ENCODE measurements at regions not wholly inside any gene's neighbourhood (a gene's known extent, or its start where the extent isn't known, plus 50 kb on each side); places are given as distances from the start of the nearest gene placed in this dataset.

DNA sequence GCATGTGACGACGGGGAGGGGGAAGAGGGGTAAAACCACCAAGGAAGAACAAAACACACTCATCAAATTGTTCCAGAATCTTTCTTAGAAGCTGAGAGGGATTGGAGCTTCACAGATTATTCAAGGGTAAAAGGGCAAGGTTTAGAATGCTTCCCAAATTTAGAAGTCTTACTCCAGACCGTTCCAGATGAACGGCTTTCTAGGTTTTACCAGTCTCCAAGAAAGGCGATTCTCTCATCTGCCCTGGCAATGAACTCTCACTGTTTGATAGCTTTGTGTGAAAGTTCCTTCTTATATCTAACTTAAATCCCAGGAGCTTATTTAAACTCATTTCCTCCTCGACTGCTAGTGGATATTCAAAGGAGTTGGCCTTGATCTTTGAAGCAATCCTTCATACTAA lies 124.3 kb upstream of the PRICKLE2 start:
- no peaks in the 10 kb centered on the region for H3K9me3 Mint-ChIP-seq
- no peak overlapping the region for H3K4me3 Mint-ChIP-seq
- DNase-seq (ENCODE audit: low spot score in 2 of 2) (no peak), ATAC-seq (ENCODE audit: low read depth) (no peak)
- no peaks in the 10 kb centered on the region for H3K36me3 Mint-ChIP-seq
- H3K27ac Mint-ChIP-seq: no peak overlapping the region
- no peaks in the 10 kb centered on the region for H3K4me1 Mint-ChIP-seq
- peaks cover 8% of the 10 kb centered on the region for H3K27me3 Mint-ChIP-seq

DNA sequence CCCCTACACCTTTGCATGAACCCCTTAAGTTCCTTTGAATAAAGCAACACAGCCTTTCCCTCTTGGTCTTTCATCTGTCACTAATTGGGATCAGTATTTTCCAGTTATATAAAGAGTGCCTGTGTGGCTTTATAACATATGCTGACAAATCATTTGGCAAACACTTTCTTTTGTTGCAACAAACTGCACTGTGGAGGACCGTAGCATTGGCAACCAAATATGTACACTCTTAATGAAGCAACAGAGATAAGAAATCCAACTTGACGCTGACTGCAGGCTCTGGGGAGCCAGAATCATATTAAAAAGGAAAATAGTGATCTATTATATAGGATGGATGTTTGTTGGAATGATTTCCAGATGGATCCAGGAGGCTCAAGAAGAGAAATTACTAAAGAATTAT lies 120.1 kb upstream of the PRICKLE2 start:
- DNase-seq (ENCODE audit: low spot score in 2 of 2): no peak
- no peak for ATAC-seq (ENCODE audit: low read depth)
- Mint-ChIP-seq H3K4me3 (no peak overlapping the region), H3K36me3 (no peaks in the 10 kb centered on the region), H3K27ac (no peak overlapping the region), H3K27me3 (peaks cover 11% of the 10 kb centered on the region), H3K4me1 (no peaks in the 10 kb centered on the region), H3K9me3 (no peaks in the 10 kb centered on the region)

GRCh38 chr3:64344721-64345207 lies 119.5 kb upstream of the PRICKLE2 start:
- Mint-ChIP-seq H3K9me3 (no peaks in the 10 kb centered on the region), H3K4me1 (no peaks in the 10 kb centered on the region), H3K4me3 (no peak overlapping the region), H3K36me3 (no peaks in the 10 kb centered on the region), H3K27me3 (peaks cover 11% of the 10 kb centered on the region), H3K27ac (no peak overlapping the region)
- no peak for ATAC-seq (ENCODE audit: low read depth)
- DNase-seq (ENCODE audit: low spot score in 2 of 2): no peak

- Mint-ChIP-seq H3K27me3 (peaks cover 11% of the 10 kb centered on the region), H3K4me1 (no peaks in the 10 kb centered on the region), H3K27ac (no peak overlapping the region), H3K36me3 (no peaks in the 10 kb centered on the region), H3K4me3 (no peak overlapping the region), H3K9me3 (peaks cover 2% of the 10 kb centered on the region)
- ATAC-seq (ENCODE audit: low read depth) (no peak), DNase-seq (ENCODE audit: low spot score in 2 of 2) (no peak)
These were observed 118.6 kb upstream of the PRICKLE2 start for GRCh38 chr3:64343689-64344430.

- H3K36me3 Mint-ChIP-seq: no peaks in the 10 kb centered on the region
- H3K4me1 Mint-ChIP-seq: no peaks in the 10 kb centered on the region
- no peak for ATAC-seq (ENCODE audit: low read depth)
- DNase-seq (ENCODE audit: low spot score in 2 of 2): no peak
- peaks cover 2% of the 10 kb centered on the region for H3K9me3 Mint-ChIP-seq
- H3K27me3 Mint-ChIP-seq: peaks cover 10% of the 10 kb centered on the region
- H3K4me3 Mint-ChIP-seq: no peak overlapping the region
- H3K27ac Mint-ChIP-seq: no peak overlapping the region
These were observed 117.8 kb upstream of the PRICKLE2 start for GRCh38 chr3:64342940-64343688.

- H3K9me3 Mint-ChIP-seq: peaks cover 2% of the 10 kb centered on the region
- no peaks in the 10 kb centered on the region for H3K4me1 Mint-ChIP-seq
- peaks cover 6% of the 10 kb centered on the region for H3K27me3 Mint-ChIP-seq
- no peak overlapping the region for H3K27ac Mint-ChIP-seq
- no peak for ATAC-seq (ENCODE audit: low read depth)
- no peak overlapping the region for H3K4me3 Mint-ChIP-seq
- no peaks in the 10 kb centered on the region for H3K36me3 Mint-ChIP-seq
- DNase-seq (ENCODE audit: low spot score in 2 of 2): no peak
These were observed 116.0 kb upstream of the PRICKLE2 start for GRCh38 chr3:64341296-64341695.

- Mint-ChIP-seq H3K36me3 (no peaks in the 10 kb centered on the region), H3K27me3 (peaks cover 6% of the 10 kb centered on the region), H3K4me3 (no peak overlapping the region), H3K27ac (no peak overlapping the region), H3K9me3 (peaks cover 2% of the 10 kb centered on the region), H3K4me1 (no peaks in the 10 kb centered on the region)
- ATAC-seq (ENCODE audit: low read depth): no peak
- DNase-seq (ENCODE audit: low spot score in 2 of 2): no peak
These were observed 115.4 kb upstream of the PRICKLE2 start for GRCh38 chr3:64340641-64341101.

GRCh38 chr3:64336488-64336887 lies 111.2 kb upstream of the PRICKLE2 start:
- Mint-ChIP-seq H3K9me3 (peaks cover 2% of the 10 kb centered on the region), H3K27me3 (peaks cover 2% of the 10 kb centered on the region), H3K36me3 (no peaks in the 10 kb centered on the region), H3K4me3 (no peak overlapping the region), H3K4me1 (no peaks in the 10 kb centered on the region), H3K27ac (no peak overlapping the region)
- DNase-seq (ENCODE audit: low spot score in 2 of 2): no peak
- ATAC-seq (ENCODE audit: low read depth): no peak

DNA sequence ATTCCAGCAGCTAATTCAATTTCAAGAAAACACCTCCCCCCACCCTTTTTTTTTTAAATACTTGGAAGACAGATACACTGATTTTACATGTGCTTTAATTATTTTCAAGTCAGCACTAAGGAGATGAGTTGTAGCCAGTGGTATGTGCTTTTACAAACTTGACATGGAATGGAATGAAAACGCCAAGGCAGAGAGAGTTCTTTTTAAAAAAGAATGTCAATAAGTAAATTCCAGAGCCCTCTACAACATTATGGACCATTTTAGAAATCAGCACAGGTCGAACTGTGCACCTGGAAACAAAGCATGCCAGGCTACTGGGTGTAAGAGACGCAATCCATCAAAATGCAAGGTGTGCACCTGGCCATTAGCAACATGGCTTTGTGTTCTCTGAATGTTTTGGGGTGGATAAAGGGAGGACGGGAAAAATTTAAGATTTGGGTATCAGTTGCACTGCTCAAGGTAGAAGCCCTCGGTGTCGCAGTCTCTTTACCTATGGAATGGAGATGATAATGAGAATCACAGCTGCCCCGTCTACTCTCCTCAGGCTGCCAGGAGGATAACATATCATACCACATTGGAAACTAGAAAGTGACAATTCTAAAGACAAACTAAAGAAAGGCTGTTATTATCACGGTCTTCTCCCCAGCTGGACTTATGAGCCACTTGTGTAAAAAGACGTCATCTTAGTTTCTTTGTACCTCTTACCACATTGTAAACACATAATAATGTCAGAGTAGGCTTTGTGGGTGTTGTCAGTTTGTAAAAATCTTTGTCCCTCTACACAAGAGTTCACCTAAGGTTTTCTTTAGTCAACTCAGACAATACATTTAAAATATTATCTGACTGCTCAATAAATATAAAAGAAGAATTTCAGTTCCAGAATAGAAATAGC lies 107.4 kb upstream of the PRICKLE2 start:
- H3K4me1 Mint-ChIP-seq: no peaks in the 10 kb centered on the region

DNA sequence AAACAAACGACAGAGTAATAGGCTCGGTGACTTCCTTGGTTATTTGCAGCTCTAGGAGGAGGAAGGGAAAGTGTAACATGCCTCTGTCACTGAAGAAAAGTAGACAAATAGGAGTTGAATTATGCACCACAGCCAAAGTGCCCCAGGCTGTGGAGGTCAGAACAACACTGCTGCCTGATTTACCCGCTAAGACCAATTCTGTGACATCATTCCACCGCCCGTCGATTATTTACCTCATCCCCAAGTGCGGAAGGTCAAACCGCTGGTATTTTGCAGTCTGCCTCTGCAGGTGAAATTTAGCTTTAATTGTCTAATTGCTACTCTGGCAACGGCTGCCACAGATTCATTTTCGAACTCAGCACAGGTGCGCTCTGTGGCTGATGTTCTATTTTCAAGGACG lies 106.3 kb upstream of the PRICKLE2 start:
- DNase-seq (ENCODE audit: low spot score in 2 of 2) (no peak), ATAC-seq (ENCODE audit: low read depth) (no peak)
- peaks cover 4% of the 10 kb centered on the region for H3K27me3 Mint-ChIP-seq
- H3K4me3 Mint-ChIP-seq: no peak overlapping the region
- peaks cover 1% of the 10 kb centered on the region for H3K9me3 Mint-ChIP-seq
- no peaks in the 10 kb centered on the region for H3K4me1 Mint-ChIP-seq
- peaks cover 1% of the 10 kb centered on the region for H3K36me3 Mint-ChIP-seq
- H3K27ac Mint-ChIP-seq: no peak overlapping the region

More for the DNA sequence above, 107.4 kb upstream of the PRICKLE2 start:
- H3K36me3 Mint-ChIP-seq: peaks cover 1% of the 10 kb centered on the region
- DNase-seq (ENCODE audit: low spot score in 2 of 2) (no peak), ATAC-seq (ENCODE audit: low read depth) (no peak)
- H3K9me3 Mint-ChIP-seq: no peaks in the 10 kb centered on the region
- H3K27me3 Mint-ChIP-seq: peaks cover 4% of the 10 kb centered on the region
- H3K4me3 Mint-ChIP-seq: no peak overlapping the region
- H3K27ac Mint-ChIP-seq: no peak overlapping the region

DNA sequence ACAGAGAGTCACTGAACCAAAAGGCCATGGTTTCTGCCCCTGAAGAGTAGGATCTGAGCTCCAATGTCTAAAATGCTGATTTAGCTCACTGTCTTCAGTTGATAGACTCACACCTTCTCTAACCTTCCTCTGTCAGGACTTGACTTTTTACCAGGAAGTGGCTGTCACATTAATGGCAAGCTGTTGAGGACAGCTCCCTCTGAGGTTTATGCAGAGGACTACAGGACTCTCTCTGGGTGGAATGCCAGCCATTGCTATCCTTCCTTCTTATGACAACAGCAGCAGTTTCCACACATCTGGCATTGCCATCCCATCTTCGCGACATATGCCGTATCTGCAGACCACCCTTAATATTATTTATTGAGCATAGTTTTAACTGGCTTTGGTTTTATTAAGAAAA lies 103.8 kb upstream of the PRICKLE2 start:
- H3K27me3 Mint-ChIP-seq: peaks cover 4% of the 10 kb centered on the region
- DNase-seq (ENCODE audit: low spot score in 2 of 2) (no peak), ATAC-seq (ENCODE audit: low read depth) (no peak)
- no peak overlapping the region for H3K27ac Mint-ChIP-seq
- H3K36me3 Mint-ChIP-seq: peaks cover 1% of the 10 kb centered on the region
- H3K4me3 Mint-ChIP-seq: no peak overlapping the region
- no peaks in the 10 kb centered on the region for H3K4me1 Mint-ChIP-seq
- peaks cover 1% of the 10 kb centered on the region for H3K9me3 Mint-ChIP-seq

DNA sequence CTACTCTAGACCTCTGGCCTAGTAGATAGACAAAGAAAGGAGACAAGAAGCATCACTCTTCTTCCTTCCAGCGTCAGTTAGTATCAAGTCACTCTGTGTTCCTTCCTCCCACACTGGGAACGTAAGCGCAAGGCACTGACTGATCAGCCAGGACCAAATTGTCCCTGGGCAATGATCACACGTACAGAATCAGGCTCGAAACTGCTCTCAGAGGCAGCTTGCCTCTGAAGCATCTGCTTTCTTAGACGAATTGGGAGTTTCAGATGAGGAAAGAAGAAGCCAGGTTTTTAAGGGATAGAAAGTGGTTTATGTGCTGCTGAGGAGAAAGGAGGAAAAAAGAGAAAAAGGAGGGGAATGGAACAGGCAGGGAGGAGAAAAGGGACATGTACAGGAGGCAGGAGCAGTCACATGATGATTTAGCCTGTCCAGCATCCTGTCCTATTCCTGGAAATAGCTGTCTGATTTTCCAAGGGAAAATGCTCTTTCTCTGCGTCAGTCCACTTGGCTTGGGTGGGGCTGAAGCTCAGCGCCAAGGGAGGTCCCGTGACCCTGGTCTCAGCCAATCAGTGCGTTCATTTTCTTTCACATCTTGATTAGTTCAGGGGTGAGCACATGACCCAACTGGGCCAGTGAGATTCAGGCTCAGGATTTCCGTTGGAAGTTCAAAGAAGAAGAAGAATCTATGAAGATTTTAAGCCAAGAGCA lies 102.0 kb upstream of the PRICKLE2 start:
- DNase-seq (ENCODE audit: low spot score in 2 of 2) (no peak), ATAC-seq (ENCODE audit: low read depth) (no peak)
- H3K4me1 Mint-ChIP-seq: no peaks in the 10 kb centered on the region

DNA sequence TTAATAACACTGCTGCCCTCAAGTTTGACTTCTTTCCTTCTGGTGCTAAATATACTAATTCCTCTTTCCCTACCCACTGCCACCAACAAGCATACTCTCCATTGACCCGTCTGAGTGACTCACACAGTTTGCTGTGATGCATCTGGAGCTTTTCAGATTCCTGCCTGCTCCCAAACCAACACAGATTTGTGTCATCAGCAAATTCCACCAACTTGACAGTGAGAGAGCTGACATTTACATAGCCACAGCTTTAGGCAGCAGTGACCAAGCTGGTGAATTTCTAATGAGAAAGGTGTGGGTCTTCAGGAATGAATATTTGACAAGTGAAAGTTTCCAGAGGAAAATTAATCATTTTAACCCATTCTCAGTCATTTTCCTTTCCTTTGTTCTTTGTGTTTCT lies 96.5 kb upstream of the PRICKLE2 start:
- Mint-ChIP-seq H3K27me3 (peaks cover 6% of the 10 kb centered on the region), H3K4me3 (no peak overlapping the region), H3K9me3 (no peaks in the 10 kb centered on the region), H3K4me1 (peaks cover 3% of the 10 kb centered on the region), H3K36me3 (no peaks in the 10 kb centered on the region), H3K27ac (no peak overlapping the region)
- ATAC-seq (ENCODE audit: low read depth) (no peak), DNase-seq (ENCODE audit: low spot score in 2 of 2) (no peak)

More for the DNA sequence above, 102.0 kb upstream of the PRICKLE2 start:
- H3K27ac Mint-ChIP-seq: no peak overlapping the region
- peaks cover 4% of the 10 kb centered on the region for H3K27me3 Mint-ChIP-seq
- peaks cover 1% of the 10 kb centered on the region for H3K9me3 Mint-ChIP-seq
- no peak overlapping the region for H3K4me3 Mint-ChIP-seq
- H3K36me3 Mint-ChIP-seq: peaks cover 1% of the 10 kb centered on the region
